ENCODE measurements at regions not wholly inside any gene's neighbourhood (a gene's known extent, or its start where the extent isn't known, plus 50 kb on each side); places are given as distances from the start of the nearest gene placed in this dataset.

- no peak for TF ChIP-seq USF1 (IDR thresholded peaks at IDR 0.05)
- TF ChIP-seq EGR1 (IDR thresholded peaks at IDR 0.05): no peak
- TF ChIP-seq YY1 (IDR thresholded peaks at IDR 0.05; ENCODE audit: low read depth): no peak
- TF ChIP-seq CEBPB (IDR thresholded peaks at IDR 0.05): no peak
- TF ChIP-seq TAF1 (IDR thresholded peaks at IDR 0.05; ENCODE audit: low read depth): no peak
- no peak for TF ChIP-seq EP300 (IDR thresholded peaks at IDR 0.05; ENCODE audit: borderline replicate concordance)
- no peak for TF ChIP-seq MAX (IDR thresholded peaks at IDR 0.05)
- TF ChIP-seq TCF12 (IDR thresholded peaks at IDR 0.05; ENCODE audit: low read depth): no peak
- TF ChIP-seq NFIC (IDR thresholded peaks at IDR 0.05): no peak
- TF ChIP-seq REST (IDR thresholded peaks at IDR 0.05; ENCODE audit: low read depth): no peak
- no peak for TF ChIP-seq RAD21 (IDR thresholded peaks at IDR 0.05; ENCODE audit: low read depth)
- no peak for TF ChIP-seq FOXM1 (IDR thresholded peaks at IDR 0.05; ENCODE audit: borderline replicate concordance, low read depth)
- TF ChIP-seq CREB1 (IDR thresholded peaks at IDR 0.05; ENCODE audit: low read depth): no peak
Observed at GRCh38 chr12:107468182-107468581, 217.4 kb upstream of the PWP1 start.

- TF ChIP-seq USF1 (IDR thresholded peaks at IDR 0.05) (no peak), REST (IDR thresholded peaks at IDR 0.05; ENCODE audit: low read depth) (no peak), MAX (IDR thresholded peaks at IDR 0.05) (no peak), YY1 (IDR thresholded peaks at IDR 0.05; ENCODE audit: low read depth) (no peak), TCF12 (IDR thresholded peaks at IDR 0.05; ENCODE audit: low read depth) (no peak), CEBPB (IDR thresholded peaks at IDR 0.05) (no peak), RAD21 (IDR thresholded peaks at IDR 0.05; ENCODE audit: low read depth) (no peak), CREB1 (IDR thresholded peaks at IDR 0.05; ENCODE audit: low read depth) (no peak)
Observed at GRCh38 chr12:107469011-107469410, 216.6 kb upstream of the PWP1 start.

GRCh38 chr12:107470645-107471044 lies 215.0 kb upstream of the PWP1 start:
- no peak for TF ChIP-seq TEAD4 (IDR thresholded peaks at IDR 0.05)
- no peak for TF ChIP-seq MAX (IDR thresholded peaks at IDR 0.05)
- no peak for TF ChIP-seq EGR1 (IDR thresholded peaks at IDR 0.05)
- TF ChIP-seq CEBPB (IDR thresholded peaks at IDR 0.05): no peak

- TF ChIP-seq MAX (IDR thresholded peaks at IDR 0.05): no peak
- TF ChIP-seq TEAD4 (IDR thresholded peaks at IDR 0.05): no peak
- TF ChIP-seq EP300 (IDR thresholded peaks at IDR 0.05; ENCODE audit: borderline replicate concordance): no peak
- TF ChIP-seq RAD21 (IDR thresholded peaks at IDR 0.05; ENCODE audit: low read depth): no peak
- TF ChIP-seq CREB1 (IDR thresholded peaks at IDR 0.05; ENCODE audit: low read depth): no peak
- no peak for TF ChIP-seq ZBTB7A (IDR thresholded peaks at IDR 0.05; ENCODE audit: low read depth)
- no peak for TF ChIP-seq USF1 (IDR thresholded peaks at IDR 0.05)
- no peak for TF ChIP-seq CEBPB (IDR thresholded peaks at IDR 0.05)
- no peak for TF ChIP-seq REST (IDR thresholded peaks at IDR 0.05; ENCODE audit: low read depth)
- TF ChIP-seq TAF1 (IDR thresholded peaks at IDR 0.05; ENCODE audit: low read depth): no peak
- no peak for TF ChIP-seq YY1 (IDR thresholded peaks at IDR 0.05; ENCODE audit: low read depth)
- TF ChIP-seq EGR1 (IDR thresholded peaks at IDR 0.05): no peak
- TF ChIP-seq NFIC (IDR thresholded peaks at IDR 0.05): no peak
Observed at GRCh38 chr12:107472308-107472707, 213.3 kb upstream of the PWP1 start.

Measured in Ishikawa (cell line).